Thyroid gland (tissue), 4 donors: ENCODE measurements at regions not wholly inside any gene's neighbourhood (a gene's known extent, or its start where the extent isn't known, plus 50 kb on each side); places are given as distances from the start of the nearest gene placed in this dataset.

Experiments
- DNase-seq, 2 donors: peaks; one replicate each; pipeline ENCODE4 v3.0.0-alpha.2; 2019
- H3K27ac ChIP-seq, 3 donors: fragments of 200-600 bp; sonication (generic); 1 replicate in 2 of 3; 2 replicates in 1 of 3; pipeline ENCODE4 v1.5.1; 2016 to 2019; ENCODE audit warnings: mild to moderate bottlenecking in 1 of 3, moderate library complexity in 1 of 3
- H3K27me3 ChIP-seq: fragments of 200-600 bp; sonication (generic); one replicate; pipeline ENCODE4 v1.5.1; 2019
- H3K36me3 ChIP-seq, 2 donors: fragments of 200-600 bp; sonication (generic); one replicate each; pipeline ENCODE4 v1.5.1; 2016 to 2019
- H3K4me1 ChIP-seq, 2 donors: fragments of 200-600 bp; sonication (generic); one replicate each; pipeline ENCODE4 v1.5.1; 2017 to 2019
- H3K4me3 ChIP-seq, 3 donors: fragments of 200-600 bp; sonication (generic); replicated peaks in 1 of 3; 1 replicate in 2 of 3; 2 replicates in 1 of 3; pipeline ENCODE4 v1.5.1; 2016; ENCODE audit warnings: mild to moderate bottlenecking in 1 of 3
- H3K9me3 ChIP-seq: fragments of 200-600 bp; sonication (generic); one replicate; pipeline ENCODE4 v1.5.1; 2017
- POLR2A ChIP-seq, 2 donors: fragments of 450-650 bp; IDR thresholded peaks; one replicate each; pipeline ENCODE4 v1.6.1; 2017; ENCODE audit warnings: antibody characterized with exemption in 2 of 2, mild to moderate bottlenecking in 2 of 2, moderate library complexity in 1 of 2
- WGBS, 2 donors: methylation state at CpG; one replicate each; pipeline ENCODE4 v1.1.5; 2017; 5-methylcytosine and 5-hydroxymethylcytosine counted together
- intact Hi-C: fragments of 100-400 bp; cut with DNase I; formaldehyde crosslinking; loops from one replicate; pipeline ENCODE4 v1.15.1; 2023
- TF ChIP-seq, protein P1 (sequence below), 6 experiments: fragments of 200-600 bp in 3 of 6; fragments of 450-650 bp in 3 of 6; sonication (generic) in 3 of 6; IDR thresholded peaks; one replicate each; pipeline ENCODE4 v1.5.1; 2016 to 2019; ENCODE audit warnings: antibody characterized with exemption in 6 of 6, mild to moderate bottlenecking in 2 of 6, inconsistent platforms in 1 of 6, moderate library complexity in 1 of 6

DNA sequence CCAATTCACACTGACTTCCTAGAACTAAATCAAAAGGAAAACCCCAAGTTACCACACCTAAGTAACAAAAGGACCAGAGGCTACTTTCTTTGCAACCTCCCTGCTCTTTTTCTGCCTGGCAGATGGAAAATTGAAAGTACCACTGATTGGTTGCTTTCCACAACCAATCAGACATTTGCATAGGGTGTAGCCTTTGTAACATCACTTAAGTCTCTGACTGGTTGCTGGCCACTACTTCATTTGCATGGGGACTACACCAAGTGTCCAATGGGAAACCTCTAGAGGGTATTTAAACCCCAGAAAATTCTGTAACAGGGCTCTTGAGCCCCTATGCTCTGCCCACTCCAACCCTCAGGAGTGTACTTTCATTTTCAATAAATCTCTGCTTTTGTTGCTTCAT lies 365.0 kb downstream of the LTN1 start:
- Histone ChIP-seq H3K27me3 (no peaks in the 10 kb centered on the region), H3K4me3 (no peak overlapping the region), H3K36me3 (no peaks in the 10 kb centered on the region), H3K9me3 (no peaks in the 10 kb centered on the region), H3K4me1 (no peaks in the 10 kb centered on the region), H3K27ac (no peak overlapping the region)
- TF ChIP-seq, protein P1, sequence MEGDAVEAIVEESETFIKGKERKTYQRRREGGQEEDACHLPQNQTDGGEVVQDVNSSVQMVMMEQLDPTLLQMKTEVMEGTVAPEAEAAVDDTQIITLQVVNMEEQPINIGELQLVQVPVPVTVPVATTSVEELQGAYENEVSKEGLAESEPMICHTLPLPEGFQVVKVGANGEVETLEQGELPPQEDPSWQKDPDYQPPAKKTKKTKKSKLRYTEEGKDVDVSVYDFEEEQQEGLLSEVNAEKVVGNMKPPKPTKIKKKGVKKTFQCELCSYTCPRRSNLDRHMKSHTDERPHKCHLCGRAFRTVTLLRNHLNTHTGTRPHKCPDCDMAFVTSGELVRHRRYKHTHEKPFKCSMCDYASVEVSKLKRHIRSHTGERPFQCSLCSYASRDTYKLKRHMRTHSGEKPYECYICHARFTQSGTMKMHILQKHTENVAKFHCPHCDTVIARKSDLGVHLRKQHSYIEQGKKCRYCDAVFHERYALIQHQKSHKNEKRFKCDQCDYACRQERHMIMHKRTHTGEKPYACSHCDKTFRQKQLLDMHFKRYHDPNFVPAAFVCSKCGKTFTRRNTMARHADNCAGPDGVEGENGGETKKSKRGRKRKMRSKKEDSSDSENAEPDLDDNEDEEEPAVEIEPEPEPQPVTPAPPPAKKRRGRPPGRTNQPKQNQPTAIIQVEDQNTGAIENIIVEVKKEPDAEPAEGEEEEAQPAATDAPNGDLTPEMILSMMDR (IDR thresholded peaks at IDR 0.05), result no peak
- TF ChIP-seq POLR2A (IDR thresholded peaks at IDR 0.05), result no peak
- DNase-seq, result no peak
- intact Hi-C loops, result no loop called here

DNA sequence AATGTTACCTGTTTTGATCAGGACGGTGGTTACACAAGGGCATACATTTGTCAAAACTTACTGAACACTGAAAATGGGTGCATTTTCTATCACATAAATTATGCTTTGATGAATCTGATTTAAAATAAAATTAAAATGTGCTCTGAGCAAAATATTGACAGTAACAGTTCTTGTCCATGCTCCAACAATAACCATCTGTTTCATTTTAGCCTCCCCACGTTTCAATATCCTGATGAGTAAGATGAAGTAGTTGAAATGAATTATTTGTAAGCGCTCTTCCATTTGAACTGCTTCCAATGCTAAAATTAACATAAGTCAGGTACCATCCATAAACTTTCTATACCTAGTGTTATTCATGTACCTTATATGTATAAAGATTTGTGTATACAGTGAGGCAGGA lies 365.4 kb downstream of the LTN1 start:
- intact Hi-C loops, result no loop called here
- Histone ChIP-seq H3K4me3 (no peak overlapping the region), H3K4me1 (no peaks in the 10 kb centered on the region), H3K36me3 (no peaks in the 10 kb centered on the region), H3K27me3 (no peaks in the 10 kb centered on the region), H3K9me3 (no peaks in the 10 kb centered on the region), H3K27ac (no peak overlapping the region)
- TF ChIP-seq, protein P1 (IDR thresholded peaks at IDR 0.05), result no peak
- no peak for TF ChIP-seq POLR2A (IDR thresholded peaks at IDR 0.05)
- 80 to 92% methylated on average over 3 of the region's 3 CpGs for WGBS, 2 donors
- no peak for DNase-seq

DNA sequence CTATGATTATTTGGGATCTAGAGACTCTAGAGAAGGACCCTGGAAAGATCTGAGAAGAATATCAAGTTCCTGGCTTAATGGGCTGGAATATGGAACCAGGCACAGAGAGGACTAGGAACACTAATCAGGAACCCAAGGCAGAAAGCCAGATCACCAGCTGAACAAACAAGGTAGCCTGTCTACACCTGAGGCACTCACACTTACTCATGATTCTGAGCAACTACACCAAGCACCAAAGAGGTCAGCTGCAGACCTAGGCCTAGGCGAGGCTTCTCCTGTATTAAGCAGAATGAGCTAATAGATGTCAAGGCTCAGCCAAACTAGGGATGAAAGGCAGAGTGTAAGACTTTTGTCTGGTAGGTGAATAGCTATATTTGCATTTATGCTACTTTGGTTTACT lies 368.1 kb downstream of the LTN1 start:
- no peaks in the 10 kb centered on the region for H3K4me1 ChIP-seq
- H3K27ac ChIP-seq, result no peak overlapping the region
- TF ChIP-seq, protein P1 (IDR thresholded peaks at IDR 0.05), result no peak
- no peak for TF ChIP-seq POLR2A (IDR thresholded peaks at IDR 0.05)
- H3K36me3 ChIP-seq, result no peaks in the 10 kb centered on the region
- no peaks in the 10 kb centered on the region for H3K27me3 ChIP-seq
- 94 to 95% methylated on average over 1 of the region's 1 CpG for whole genome bisulfite sequencing, 2 donors
- no peaks in the 10 kb centered on the region for H3K9me3 ChIP-seq
- H3K4me3 ChIP-seq, result no peak overlapping the region
- no peak for DNase-seq
- intact Hi-C loops, result no loop called here

DNA sequence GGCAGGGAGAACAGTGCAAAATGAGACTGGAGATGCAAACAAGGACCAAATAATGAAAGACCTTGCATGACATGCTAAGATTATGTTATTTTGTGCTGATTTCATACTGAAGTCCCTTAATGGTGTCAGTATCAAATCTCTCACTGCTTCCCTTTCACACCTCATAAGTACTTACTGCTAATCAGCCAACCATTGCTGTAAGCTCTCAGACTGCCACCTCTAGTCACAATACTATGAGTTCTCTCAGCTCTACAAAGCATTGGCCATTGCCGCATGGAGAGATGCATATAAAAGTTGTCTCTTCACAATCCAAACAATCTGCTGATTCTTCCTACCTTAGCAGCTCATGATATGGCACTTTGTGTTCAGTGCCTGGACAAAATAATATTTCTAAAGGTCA lies 375.4 kb downstream of the LTN1 start:
- Histone ChIP-seq H3K27ac (no peak overlapping the region), H3K27me3 (no peaks in the 10 kb centered on the region), H3K4me1 (no peaks in the 10 kb centered on the region), H3K9me3 (no peaks in the 10 kb centered on the region), H3K36me3 (no peaks in the 10 kb centered on the region), H3K4me3 (no peak overlapping the region)
- WGBS, 2 donors, result 92 to 100% methylated on average over 1 of the region's 1 CpG
- TF ChIP-seq, protein P1 (IDR thresholded peaks at IDR 0.05), result no peak
- TF ChIP-seq POLR2A (IDR thresholded peaks at IDR 0.05), result no peak
- DNase-seq, result no peak
- intact Hi-C loops, result no loop called here

DNA sequence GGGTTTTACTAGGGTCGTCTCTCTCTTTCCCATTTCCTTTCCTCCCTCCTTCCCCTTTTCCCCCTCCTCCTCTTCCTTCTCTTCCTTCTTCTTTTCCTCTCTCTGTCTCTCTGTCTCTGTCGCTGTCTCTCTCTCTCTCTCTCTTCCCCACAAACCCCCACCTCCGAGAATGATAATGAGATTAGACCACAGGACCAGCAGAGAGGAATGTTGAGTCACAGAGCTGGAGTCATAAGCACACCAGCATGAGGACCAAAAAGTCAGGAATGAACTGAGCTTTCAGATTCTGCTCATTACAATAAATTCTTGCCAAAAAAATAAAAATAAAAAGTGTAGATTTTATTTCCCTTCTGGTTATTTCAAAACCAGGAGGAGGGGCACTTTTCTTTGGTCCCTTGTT lies 377.4 kb downstream of the LTN1 start:
- WGBS, 2 donors, result 62 to 79% methylated on average over 3 of the region's 3 CpGs
- Histone ChIP-seq H3K4me1 (no peaks in the 10 kb centered on the region), H3K27me3 (no peaks in the 10 kb centered on the region), H3K27ac (no peak overlapping the region), H3K9me3 (no peaks in the 10 kb centered on the region), H3K4me3 (no peak overlapping the region), H3K36me3 (no peaks in the 10 kb centered on the region)
- TF ChIP-seq, protein P1 (IDR thresholded peaks at IDR 0.05), result no peak
- TF ChIP-seq POLR2A (IDR thresholded peaks at IDR 0.05), result no peak
- intact Hi-C loops, result no loop called here
- DNase-seq, result no peak
